ENCODE measurements at regions not wholly inside any gene's neighbourhood (a gene's known extent, or its start where the extent isn't known, plus 50 kb on each side); places are given as distances from the start of the nearest gene placed in this dataset.

GRCh38 chr9:18077941-18078678, 395.8 kb upstream of the ADAMTSL1 start:
- CTCF ChIA-PET: no interaction called here
- 33% methylated on average over 8 of the region's 8 CpGs for WGBS (ENCODE audit: insufficient coverage, insufficient replicate concordance, low lambda C conversion rate, missing lambda C conversion rate)
- no TSS peak for BruUV-seq (replicated peaks)

More at GRCh38 chr9:18077941-18078678, 395.8 kb upstream of the ADAMTSL1 start:
- ChIA-PET POLR2A (no interaction called here), SMC1A (ENCODE audit: uncharacterized antibody, unreplicated experiment) (no interaction called here), RAD21 (ENCODE audit: unreplicated experiment) (no interaction called here)
- H3K9ac ChIP-seq (ENCODE audit: control insufficient read depth, insufficient read depth, low read length): no peak overlapping the region
- no peaks in the 10 kb centered on the region for H3K9me3 ChIP-seq (replicated peaks; ENCODE audit: control insufficient read depth, insufficient read depth, low read length)
- no peaks in the 10 kb centered on the region for H4K20me1 ChIP-seq (ENCODE audit: control insufficient read depth, insufficient read depth)
- intact Hi-C loops (cut with micrococcal nuclease; ENCODE audit: unreplicated experiment): no loop called here
- no peak overlapping the region for H2AFZ ChIP-seq (ENCODE audit: control insufficient read depth, low read depth, low read length)
- H3K36me3 ChIP-seq (ENCODE audit: control insufficient read depth in 2 of 2, insufficient read depth in 2 of 2, low read length in 1 of 2): no peaks in the 10 kb centered on the region
- in situ Hi-C loops (cut with MboI): no loop called here
- H3K79me2 ChIP-seq (ENCODE audit: control insufficient read depth, insufficient read depth, low read length): no peaks in the 10 kb centered on the region
- H3K4me1 ChIP-seq (ENCODE audit: control insufficient read depth, insufficient read depth, low read length): no peaks in the 10 kb centered on the region
- H3K4me2 ChIP-seq (ENCODE audit: control insufficient read depth, insufficient read depth): no peak overlapping the region
- no peak for TF ChIP-seq PML (IDR thresholded peaks at IDR 0.05; ENCODE audit: low read length)
- TF ChIP-seq MYC (IDR thresholded peaks at IDR 0.05; ENCODE audit: insufficient read depth, insufficient read length, insufficient replicate concordance, low read length, severe bottlenecking): no peak
- TF ChIP-seq ZNF622 (IDR thresholded peaks at IDR 0.05): no peak
- no peak for TF ChIP-seq ZSCAN29 (IDR thresholded peaks at IDR 0.05)
- TF ChIP-seq KLF5 (IDR thresholded peaks at IDR 0.05; ENCODE audit: partially characterized antibody): no peak
- no peak for TF ChIP-seq MAX (IDR thresholded peaks at IDR 0.05; ENCODE audit: low read depth, low read length)
- TF ChIP-seq ATF7 (IDR thresholded peaks at IDR 0.05; ENCODE audit: low read depth): no peak
- TF ChIP-seq EZH2 (IDR thresholded peaks at IDR 0.05; ENCODE audit: borderline replicate concordance, control insufficient read depth, low read depth, low read length): no peak
- TF ChIP-seq CREM (IDR thresholded peaks at IDR 0.05; ENCODE audit: low read depth): no peak
- no peak for TF ChIP-seq CBX3 (IDR thresholded peaks at IDR 0.05; ENCODE audit: borderline replicate concordance, low read depth)
- TF ChIP-seq RCOR1 (conservative IDR thresholded peaks at IDR 0.05; ENCODE audit: low read depth, low read length): no peak
- no peak for TF ChIP-seq BMI1 (IDR thresholded peaks at IDR 0.05; ENCODE audit: borderline replicate concordance)
- no peak for TF ChIP-seq CHD4 (IDR thresholded peaks at IDR 0.05)
- TF ChIP-seq STAT1 (conservative IDR thresholded peaks at IDR 0.05): no peak
- TF ChIP-seq TCF12 (IDR thresholded peaks at IDR 0.05; ENCODE audit: low read depth, low read length): no peak
- no peak for TF ChIP-seq STAT3 (IDR thresholded peaks at IDR 0.05; ENCODE audit: low read depth, low read length)
- TF ChIP-seq RB1 (IDR thresholded peaks at IDR 0.05; ENCODE audit: borderline replicate concordance): no peak
- no peak for TF ChIP-seq SP1 (IDR thresholded peaks at IDR 0.05; ENCODE audit: low read depth, low read length)
- TF ChIP-seq RELA (IDR thresholded peaks at IDR 0.05; ENCODE audit: borderline replicate concordance, partially characterized antibody): no peak
- ATAC-seq (no peak), DNase-seq (ENCODE audit: low read depth, low spot score) (no peak), FAIRE-seq (no peak)
- no peaks in the 10 kb centered on the region; a peak in 1 of 4 replicates for H3K27me3 ChIP-seq (replicated peaks in 1 of 2; ENCODE audit: control insufficient read depth in 2 of 2, insufficient read depth in 2 of 2, low read length in 1 of 2)
- H3K27ac ChIP-seq (ENCODE audit: control insufficient read depth, insufficient read depth): no peak overlapping the region
- H3K4me3 ChIP-seq: no peak overlapping the region
